SU-DHL-6 (cell line): ENCODE measurements at regions not wholly inside any gene's neighbourhood (a gene's known extent, or its start where the extent isn't known, plus 50 kb on each side); places are given as distances from the start of the nearest gene placed in this dataset.

Experiments used
- H2AFZ ChIP-seq: fragments of 200-600 bp; sonication (generic); 2 replicates; pipeline ENCODE4 v1.6.1; 2014; ENCODE audit warnings: low read depth, mild to moderate bottlenecking, moderate library complexity, mixed read lengths, antibody characterized with exemption, low read length; ENCODE audit not compliant: severe bottlenecking
- H3F3A ChIP-seq: fragments of 200-600 bp; shearing (Covaris generic); 2 replicates; pipeline ENCODE4 v1.6.0; 2016; ENCODE audit warnings: antibody characterized with exemption, mild to moderate bottlenecking; ENCODE audit not compliant: insufficient read depth
- H3K27ac ChIP-seq: fragments of 200-600 bp; sonication (generic); 2 replicates; pipeline ENCODE4 v1.5.1; 2016; ENCODE audit warnings: low read depth, mild to moderate bottlenecking, low read length, moderate library complexity, mixed read lengths
- H3K27me3 ChIP-seq: fragments of 200-600 bp; sonication (generic), shearing (Covaris generic); 2 replicates; pipeline ENCODE4 v1.6.0; 2014; ENCODE audit warnings: mild to moderate bottlenecking, low read length
- H3K36me3 ChIP-seq: fragments of 200-600 bp; sonication (generic); 2 replicates; pipeline ENCODE4 v1.6.1; 2014; ENCODE audit warnings: mild to moderate bottlenecking, low read length, mixed read lengths
- H3K4me2 ChIP-seq: fragments of 300-600, 200-600 bp; shearing (Covaris generic), sonication (generic); 2 replicates; pipeline ENCODE4 v1.6.0; 2014; ENCODE audit warnings: low read length, low read depth, mild to moderate bottlenecking; ENCODE audit not compliant: poor library complexity, severe bottlenecking
- H3K4me3 ChIP-seq: fragments of 200-600 bp; sonication (generic); 2 replicates; pipeline ENCODE4 v1.5.1; 2014; ENCODE audit warnings: antibody characterized with exemption, low read length, mild to moderate bottlenecking, mixed read lengths; ENCODE audit not compliant: insufficient read depth, poor library complexity, severe bottlenecking
- H3K79me2 ChIP-seq: fragments of 200-600 bp; sonication (generic); 2 replicates; pipeline ENCODE4 v1.6.1; 2014; ENCODE audit warnings: mild to moderate bottlenecking, low read length, moderate library complexity; ENCODE audit not compliant: insufficient read depth
- H3K9ac ChIP-seq: fragments of 200-600 bp; sonication (generic); 2 replicates; pipeline ENCODE4 v1.7.0; 2014; ENCODE audit warnings: mild to moderate bottlenecking, low read length
- H3K9me2 ChIP-seq: fragments of 200-600 bp; sonication (generic); replicated peaks from 2 replicates; pipeline ENCODE4 v1.6.1; 2014; ENCODE audit warnings: low read length; ENCODE audit not compliant: insufficient read depth
- H3K9me3 ChIP-seq: fragments of 200-600 bp; sonication (generic); 2 replicates; pipeline ENCODE4 v1.6.1; 2014; ENCODE audit warnings: low read length, mixed read lengths; ENCODE audit not compliant: insufficient read depth
- H4K20me1 ChIP-seq: fragments of 200-600 bp; sonication (generic); 2 replicates; pipeline ENCODE4 v1.6.1; 2014; ENCODE audit warnings: low read depth, mild to moderate bottlenecking, antibody characterized with exemption, low read length, moderate library complexity, mixed read lengths
- EZH2phosphoT487 ChIP-seq: fragments of 200-600 bp; sonication (generic), shearing (Covaris generic); conservative IDR thresholded peaks from 2 replicates; pipeline ENCODE4 v1.6.1; 2018; ENCODE audit warnings: mild to moderate bottlenecking, antibody characterized with exemption, low read length, moderate library complexity, mixed read lengths
- TF ChIP-seq, protein P1 (sequence below): fragments of 200-600 bp; sonication (generic); IDR thresholded peaks from one replicate; pipeline ENCODE4 v1.5.1; 2017; ENCODE audit warnings: antibody characterized with exemption, mild to moderate bottlenecking, low read length, moderate library complexity; ENCODE audit not compliant: insufficient read depth, poor library complexity, severe bottlenecking

DNA sequence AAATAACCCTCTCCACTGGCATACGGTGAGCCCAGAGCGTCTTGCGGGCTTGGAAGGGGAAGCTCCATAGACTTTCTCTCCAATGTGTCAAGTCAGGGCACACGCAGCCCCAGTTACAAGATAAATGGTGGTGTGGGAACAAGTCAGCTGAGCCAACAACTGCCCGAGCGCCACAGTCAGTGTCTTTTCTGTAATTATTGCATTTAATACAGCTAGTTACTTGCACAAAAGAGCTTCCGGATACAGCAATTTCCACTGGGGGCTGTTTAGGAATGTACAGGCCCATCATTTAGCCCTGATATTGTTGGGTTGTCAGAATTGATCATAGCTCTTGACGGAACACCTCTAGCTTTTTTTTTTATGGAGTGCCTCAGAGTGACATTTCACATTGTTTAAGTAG lies 193.5 kb upstream of the SP8 start:
- no peak overlapping the region for H3K9ac ChIP-seq
- H2AFZ ChIP-seq = no peak overlapping the region
- H3K9me2 ChIP-seq = no peaks in the 10 kb centered on the region
- TF ChIP-seq EZH2phosphoT487 = no peak
- TF ChIP-seq, protein P1, sequence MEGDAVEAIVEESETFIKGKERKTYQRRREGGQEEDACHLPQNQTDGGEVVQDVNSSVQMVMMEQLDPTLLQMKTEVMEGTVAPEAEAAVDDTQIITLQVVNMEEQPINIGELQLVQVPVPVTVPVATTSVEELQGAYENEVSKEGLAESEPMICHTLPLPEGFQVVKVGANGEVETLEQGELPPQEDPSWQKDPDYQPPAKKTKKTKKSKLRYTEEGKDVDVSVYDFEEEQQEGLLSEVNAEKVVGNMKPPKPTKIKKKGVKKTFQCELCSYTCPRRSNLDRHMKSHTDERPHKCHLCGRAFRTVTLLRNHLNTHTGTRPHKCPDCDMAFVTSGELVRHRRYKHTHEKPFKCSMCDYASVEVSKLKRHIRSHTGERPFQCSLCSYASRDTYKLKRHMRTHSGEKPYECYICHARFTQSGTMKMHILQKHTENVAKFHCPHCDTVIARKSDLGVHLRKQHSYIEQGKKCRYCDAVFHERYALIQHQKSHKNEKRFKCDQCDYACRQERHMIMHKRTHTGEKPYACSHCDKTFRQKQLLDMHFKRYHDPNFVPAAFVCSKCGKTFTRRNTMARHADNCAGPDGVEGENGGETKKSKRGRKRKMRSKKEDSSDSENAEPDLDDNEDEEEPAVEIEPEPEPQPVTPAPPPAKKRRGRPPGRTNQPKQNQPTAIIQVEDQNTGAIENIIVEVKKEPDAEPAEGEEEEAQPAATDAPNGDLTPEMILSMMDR = no peak
- H3K9me3 ChIP-seq = no peaks in the 10 kb centered on the region
- no peak overlapping the region for H3K4me2 ChIP-seq
- no peak overlapping the region for H3K4me3 ChIP-seq
- H4K20me1 ChIP-seq = no peaks in the 10 kb centered on the region
- no peaks in the 10 kb centered on the region for H3K79me2 ChIP-seq
- H3K36me3 ChIP-seq = no peaks in the 10 kb centered on the region
- no peaks in the 10 kb centered on the region for H3K27me3 ChIP-seq
- no peaks in the 10 kb centered on the region for H3F3A ChIP-seq
- no peak overlapping the region for H3K27ac ChIP-seq

DNA sequence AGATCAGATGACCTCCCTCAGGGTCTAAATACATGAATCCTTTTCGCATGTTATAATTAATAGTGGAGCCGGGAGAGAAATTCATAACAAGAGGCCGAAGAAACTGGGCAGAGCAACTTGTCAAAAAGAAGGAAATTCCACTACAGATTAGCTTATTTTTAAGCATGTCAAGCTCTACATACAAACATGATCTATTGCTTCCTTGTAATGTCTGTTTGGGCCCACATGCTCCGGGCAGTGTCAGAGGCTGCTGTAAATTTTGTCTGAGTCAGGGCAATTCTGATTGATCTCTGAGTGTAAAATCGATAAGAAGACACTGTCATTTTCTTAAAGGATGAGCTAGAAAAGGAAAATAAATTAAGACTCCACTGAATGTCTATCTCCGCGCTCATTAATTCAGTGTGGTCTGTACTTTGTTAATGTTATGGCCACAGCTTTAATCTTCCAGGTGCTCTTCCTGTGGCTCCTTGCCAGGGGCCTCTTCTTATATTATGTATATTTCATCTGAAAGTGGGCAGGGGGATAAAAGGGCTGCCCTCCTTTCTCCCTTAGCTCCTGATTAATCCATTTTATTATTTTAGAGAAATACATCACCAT lies 194.1 kb upstream of the SP8 start:
- Histone ChIP-seq H3K27ac (no peak overlapping the region), H3K9me2 (no peaks in the 10 kb centered on the region), H4K20me1 (no peaks in the 10 kb centered on the region), H3K9ac (no peak overlapping the region), H3F3A (no peaks in the 10 kb centered on the region), H3K9me3 (no peaks in the 10 kb centered on the region), H3K4me2 (no peak overlapping the region), H3K36me3 (no peaks in the 10 kb centered on the region), H3K27me3 (no peaks in the 10 kb centered on the region), H3K79me2 (no peaks in the 10 kb centered on the region), H2AFZ (no peak overlapping the region), H3K4me3 (no peak overlapping the region)
- no peak for TF ChIP-seq EZH2phosphoT487
- TF ChIP-seq, protein P1 = no peak

DNA sequence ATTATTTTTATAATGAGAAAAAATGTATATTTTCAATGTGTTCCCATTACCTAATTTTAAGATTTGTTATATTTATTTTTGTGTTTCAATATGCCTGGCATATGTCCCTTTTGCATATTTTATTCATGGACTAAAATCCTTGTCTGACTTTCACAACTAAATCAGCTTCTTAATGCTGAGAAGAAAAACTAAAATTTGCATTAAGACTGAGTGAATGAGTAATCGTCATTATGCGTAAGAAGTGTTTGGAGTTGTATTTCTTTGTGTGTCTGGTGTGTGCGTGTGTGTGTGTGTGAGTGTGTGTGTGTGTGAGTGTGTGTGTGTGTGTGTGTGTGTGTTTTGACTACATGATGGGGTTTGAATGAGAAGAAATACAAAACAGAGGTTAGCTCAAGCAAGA lies 201.7 kb upstream of the SP8 start:
- Histone ChIP-seq H2AFZ (no peak overlapping the region), H3K27ac (no peak overlapping the region), H3K36me3 (no peaks in the 10 kb centered on the region), H3F3A (no peaks in the 10 kb centered on the region), H3K9me2 (no peaks in the 10 kb centered on the region), H3K4me2 (no peak overlapping the region), H3K27me3 (no peaks in the 10 kb centered on the region), H3K9ac (no peak overlapping the region), H3K9me3 (no peaks in the 10 kb centered on the region), H3K4me3 (no peak overlapping the region), H3K79me2 (no peaks in the 10 kb centered on the region), H4K20me1 (no peaks in the 10 kb centered on the region)
- TF ChIP-seq EZH2phosphoT487 = no peak
- TF ChIP-seq, protein P1 = no peak
